ENCODE measurements at regions not wholly inside any gene's neighbourhood (a gene's known extent, or its start where the extent isn't known, plus 50 kb on each side); places are given as distances from the start of the nearest gene placed in this dataset.

GRCh38 chr3:94248042-94248441, 185.2 kb downstream of the NSUN3 start:
- H3K4me3 ChIP-seq (ENCODE audit: low read length): no peak overlapping the region
- H3K27ac ChIP-seq (ENCODE audit: low read depth, low read length): no peak overlapping the region
- no peak overlapping the region for H3K4me2 ChIP-seq (ENCODE audit: low read length)
- no peaks in the 10 kb centered on the region for H3K36me3 ChIP-seq (ENCODE audit: control insufficient read depth, low read length)
- no peaks in the 10 kb centered on the region for H3F3A ChIP-seq (ENCODE audit: control insufficient read depth, insufficient read depth)
- no peaks in the 10 kb centered on the region for H4K20me1 ChIP-seq (ENCODE audit: control insufficient read depth, insufficient read depth, low read depth, low read length)
- TF ChIP-seq EZH2phosphoT487 (IDR thresholded peaks at IDR 0.05; ENCODE audit: borderline replicate concordance, low read length): no peak
- TF ChIP-seq CTCF (IDR thresholded peaks at IDR 0.05; ENCODE audit: low read depth, low read length, poor library complexity, severe bottlenecking): no peak
- no peaks in the 10 kb centered on the region for H3K79me2 ChIP-seq (ENCODE audit: control insufficient read depth, low read length)
- no peaks in the 10 kb centered on the region for H3K9me2 ChIP-seq (replicated peaks; ENCODE audit: control insufficient read depth, low read length)
- H3K27me3 ChIP-seq (ENCODE audit: control insufficient read depth, low read length): no peaks in the 10 kb centered on the region
- no peaks in the 10 kb centered on the region for H3K4me1 ChIP-seq (ENCODE audit: control insufficient read depth, low read length)
- no peaks in the 10 kb centered on the region for H3K9me3 ChIP-seq (ENCODE audit: control insufficient read depth, insufficient read depth, low read length)

- H3K4me2 ChIP-seq (ENCODE audit: low read length): no peak overlapping the region
- H3K9me3 ChIP-seq (ENCODE audit: control insufficient read depth, insufficient read depth, low read length): no peaks in the 10 kb centered on the region
- H3K9me2 ChIP-seq (replicated peaks; ENCODE audit: control insufficient read depth, low read length): no peaks in the 10 kb centered on the region
- H3K27ac ChIP-seq (ENCODE audit: low read depth, low read length): no peak overlapping the region
- no peaks in the 10 kb centered on the region for H4K20me1 ChIP-seq (ENCODE audit: control insufficient read depth, insufficient read depth, low read depth, low read length)
- H3K79me2 ChIP-seq (ENCODE audit: control insufficient read depth, low read length): no peaks in the 10 kb centered on the region
- H3K4me1 ChIP-seq (ENCODE audit: control insufficient read depth, low read length): no peaks in the 10 kb centered on the region
- H3F3A ChIP-seq (ENCODE audit: control insufficient read depth, insufficient read depth): no peaks in the 10 kb centered on the region
- H3K36me3 ChIP-seq (ENCODE audit: control insufficient read depth, low read length): no peaks in the 10 kb centered on the region
- TF ChIP-seq EZH2phosphoT487 (IDR thresholded peaks at IDR 0.05; ENCODE audit: borderline replicate concordance, low read length) (no peak), CTCF (IDR thresholded peaks at IDR 0.05; ENCODE audit: low read depth, low read length, poor library complexity, severe bottlenecking) (peak; percentile 88)
- no peaks in the 10 kb centered on the region for H3K27me3 ChIP-seq (ENCODE audit: control insufficient read depth, low read length)
- no peak overlapping the region for H3K4me3 ChIP-seq (ENCODE audit: low read length)
These were observed 186.7 kb downstream of the NSUN3 start for GRCh38 chr3:94249491-94250079.

GRCh38 chr3:94251566-94251965, 188.7 kb downstream of the NSUN3 start:
- Histone ChIP-seq H3K4me3 (ENCODE audit: low read length) (no peak overlapping the region), H3K27ac (ENCODE audit: low read depth, low read length) (no peak overlapping the region)
- no peak for TF ChIP-seq CTCF (IDR thresholded peaks at IDR 0.05; ENCODE audit: low read depth, low read length, poor library complexity, severe bottlenecking)
- TF ChIP-seq EZH2phosphoT487 (IDR thresholded peaks at IDR 0.05; ENCODE audit: borderline replicate concordance, low read length): no peak

More at GRCh38 chr3:94251566-94251965, 188.7 kb downstream of the NSUN3 start:
- H3K4me1 ChIP-seq (ENCODE audit: control insufficient read depth, low read length): no peaks in the 10 kb centered on the region
- no peaks in the 10 kb centered on the region for H3K79me2 ChIP-seq (ENCODE audit: control insufficient read depth, low read length)
- no peaks in the 10 kb centered on the region for H3K9me3 ChIP-seq (ENCODE audit: control insufficient read depth, insufficient read depth, low read length)
- H4K20me1 ChIP-seq (ENCODE audit: control insufficient read depth, insufficient read depth, low read depth, low read length): no peaks in the 10 kb centered on the region
- H3K27me3 ChIP-seq (ENCODE audit: control insufficient read depth, low read length): no peaks in the 10 kb centered on the region
- no peaks in the 10 kb centered on the region for H3K9me2 ChIP-seq (replicated peaks; ENCODE audit: control insufficient read depth, low read length)
- no peak overlapping the region for H3K4me2 ChIP-seq (ENCODE audit: low read length)
- H3K36me3 ChIP-seq (ENCODE audit: control insufficient read depth, low read length): no peaks in the 10 kb centered on the region
- H3F3A ChIP-seq (ENCODE audit: control insufficient read depth, insufficient read depth): no peaks in the 10 kb centered on the region

Data from DOHH2 (cell line).